ENCODE measurements at regions not wholly inside any gene's neighbourhood (a gene's known extent, or its start where the extent isn't known, plus 50 kb on each side); places are given as distances from the start of the nearest gene placed in this dataset.

- no peaks in the 10 kb centered on the region for H3K36me3 Mint-ChIP-seq (ENCODE audit: low read depth)
- no peaks in the 10 kb centered on the region for H3K4me1 Mint-ChIP-seq (ENCODE audit: low read depth)
- no peak overlapping the region for H3K27ac ChIP-seq (ENCODE audit: low read depth in 1 of 2, low read length in 2 of 2)
- H3K9me3 Mint-ChIP-seq, result peaks cover 7% of the 10 kb centered on the region
- ATAC-seq (ENCODE audit: poor library complexity), result no peak
- no peaks in the 10 kb centered on the region for H3K27me3 ChIP-seq (ENCODE audit: control insufficient read depth in 1 of 2, insufficient read depth in 2 of 2, low read length in 2 of 2)
- H3K9me3 ChIP-seq (ENCODE audit: control insufficient read depth in 1 of 2, insufficient read depth in 1 of 2, low read length in 2 of 2), result peaks cover 4 to 7% of the 10 kb centered on the region in 2 experiments
- ChIA-PET POLR2A (no interaction called here), CTCF (no interaction called here)
- no peak overlapping the region for H3K4me3 ChIP-seq (ENCODE audit: low read length)
- no peak for DNase-seq
- H3K4me1 ChIP-seq (ENCODE audit: insufficient read depth, low read length), result no peaks in the 10 kb centered on the region
- TF ChIP-seq CTCF (IDR thresholded peaks at IDR 0.05), result no peak
- H3K4me3 Mint-ChIP-seq, result no peak overlapping the region
- intact Hi-C loops (cut with DNase I, micrococcal nuclease), result no loop called here
- H3K27ac Mint-ChIP-seq, result no peak overlapping the region
- no peaks in the 10 kb centered on the region for H3K27me3 Mint-ChIP-seq
- no peaks in the 10 kb centered on the region for H3K36me3 ChIP-seq (ENCODE audit: insufficient read depth, low read length)
Measured at GRCh38 chr10:53682885-53683284, 910.3 kb upstream of the MBL2 start.

GRCh38 chr10:53682458-53682857 lies 909.9 kb upstream of the MBL2 start:
- no peaks in the 10 kb centered on the region for H3K4me1 ChIP-seq (ENCODE audit: insufficient read depth, low read length)
- no peak overlapping the region for H3K4me3 ChIP-seq (ENCODE audit: low read length)
- Mint-ChIP-seq H3K4me1 (ENCODE audit: low read depth) (no peaks in the 10 kb centered on the region), H3K9me3 (peaks cover 6% of the 10 kb centered on the region), H3K36me3 (ENCODE audit: low read depth) (no peaks in the 10 kb centered on the region), H3K4me3 (no peak overlapping the region), H3K27ac (no peak overlapping the region), H3K27me3 (no peaks in the 10 kb centered on the region)
- no peak for TF ChIP-seq CTCF (IDR thresholded peaks at IDR 0.05)
- CTCF ChIA-PET, result no interaction called here
- H3K27ac ChIP-seq (ENCODE audit: low read depth in 1 of 2, low read length in 2 of 2), result no peak overlapping the region
- peaks cover 4 to 7% of the 10 kb centered on the region in 2 experiments for H3K9me3 ChIP-seq (ENCODE audit: control insufficient read depth in 1 of 2, insufficient read depth in 1 of 2, low read length in 2 of 2)
- POLR2A ChIA-PET, result no interaction called here
- H3K27me3 ChIP-seq (ENCODE audit: control insufficient read depth in 1 of 2, insufficient read depth in 2 of 2, low read length in 2 of 2), result no peaks in the 10 kb centered on the region
- intact Hi-C loops (cut with DNase I, micrococcal nuclease), result no loop called here
- H3K36me3 ChIP-seq (ENCODE audit: insufficient read depth, low read length), result no peaks in the 10 kb centered on the region
- no peak for ATAC-seq (ENCODE audit: poor library complexity)
- no peak for DNase-seq

GRCh38 chr10:53679666-53680065 lies 907.1 kb upstream of the MBL2 start:
- H3K27ac Mint-ChIP-seq, result no peak overlapping the region
- DNase-seq (no peak), ATAC-seq (ENCODE audit: poor library complexity) (no peak)
- peaks cover 4% of the 10 kb centered on the region in 2 experiments for H3K9me3 ChIP-seq (ENCODE audit: control insufficient read depth in 1 of 2, insufficient read depth in 1 of 2, low read length in 2 of 2)
- no peaks in the 10 kb centered on the region for H3K4me1 ChIP-seq (ENCODE audit: insufficient read depth, low read length)
- H3K27ac ChIP-seq (ENCODE audit: low read depth in 1 of 2, low read length in 2 of 2), result no peak overlapping the region
- no peak overlapping the region for H3K4me3 ChIP-seq (ENCODE audit: low read length)
- H3K36me3 ChIP-seq (ENCODE audit: insufficient read depth, low read length), result no peaks in the 10 kb centered on the region
- no peaks in the 10 kb centered on the region for H3K27me3 Mint-ChIP-seq
- peaks cover 6% of the 10 kb centered on the region for H3K9me3 Mint-ChIP-seq
- H3K36me3 Mint-ChIP-seq (ENCODE audit: low read depth), result no peaks in the 10 kb centered on the region
- intact Hi-C loops (cut with DNase I, micrococcal nuclease), result no loop called here
- CTCF ChIA-PET, result no interaction called here
- no peaks in the 10 kb centered on the region for H3K4me1 Mint-ChIP-seq (ENCODE audit: low read depth)
- no peak for TF ChIP-seq CTCF (IDR thresholded peaks at IDR 0.05)
- no peak overlapping the region for H3K4me3 Mint-ChIP-seq
- POLR2A ChIA-PET, result no interaction called here
- no peaks in the 10 kb centered on the region for H3K27me3 ChIP-seq (ENCODE audit: control insufficient read depth in 1 of 2, insufficient read depth in 2 of 2, low read length in 2 of 2)
